HG02870 (cell line): ENCODE measurements at regions not wholly inside any gene's neighbourhood (a gene's known extent, or its start where the extent isn't known, plus 50 kb on each side); places are given as distances from the start of the nearest gene placed in this dataset.

Experiments used
- ATAC-seq: cut with Tn5 transposase; IDR thresholded peaks from one replicate; pipeline ENCODE4 v1.9.1; 2021; ENCODE audit warnings: mild to moderate bottlenecking, moderate library complexity; ENCODE audit not compliant: unreplicated experiment

DNA sequence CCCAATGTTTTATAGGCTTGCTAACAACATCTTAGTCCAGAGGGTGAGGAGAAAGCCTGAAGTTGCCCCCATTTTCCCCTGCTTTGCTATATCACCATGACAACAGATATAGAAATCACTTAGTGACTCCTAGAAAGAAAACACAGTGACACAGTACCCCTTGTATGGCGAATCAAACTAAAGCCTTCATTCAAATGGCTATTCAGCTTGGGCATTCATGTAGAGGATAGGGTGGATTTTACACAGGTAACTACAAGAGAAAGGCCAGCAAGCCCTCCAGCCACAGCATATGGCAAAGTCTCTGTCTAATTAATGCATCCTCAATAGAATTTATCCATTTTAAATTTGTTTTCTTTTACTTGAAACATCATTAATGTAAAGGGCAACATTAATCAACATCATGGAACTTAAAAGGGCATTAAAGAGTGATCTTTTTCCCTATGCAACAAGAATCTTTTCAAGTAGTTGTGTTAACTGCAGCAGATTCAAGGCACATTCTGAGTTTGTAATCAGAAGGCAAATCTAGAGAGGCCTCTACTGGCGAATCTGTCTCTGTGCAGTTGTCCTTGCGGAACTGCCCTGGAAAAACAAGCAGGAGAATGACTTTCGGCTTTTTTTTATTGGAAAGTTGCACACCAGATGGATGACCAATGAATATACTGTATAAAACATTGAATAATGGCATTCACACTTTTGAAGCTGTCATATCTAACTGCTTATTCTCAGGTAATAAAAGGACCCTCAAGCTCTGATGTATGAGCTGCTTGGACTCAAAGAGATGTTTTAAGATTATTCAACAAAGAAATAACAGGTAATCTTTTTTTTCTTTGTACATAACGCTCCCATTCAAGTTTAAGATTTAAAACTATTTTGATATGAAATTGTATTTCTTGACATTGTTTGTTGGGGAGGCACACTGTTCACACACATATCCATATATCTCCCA is 621.7 kb upstream of the AGTR1 start:
- no peak for ATAC-seq

DNA sequence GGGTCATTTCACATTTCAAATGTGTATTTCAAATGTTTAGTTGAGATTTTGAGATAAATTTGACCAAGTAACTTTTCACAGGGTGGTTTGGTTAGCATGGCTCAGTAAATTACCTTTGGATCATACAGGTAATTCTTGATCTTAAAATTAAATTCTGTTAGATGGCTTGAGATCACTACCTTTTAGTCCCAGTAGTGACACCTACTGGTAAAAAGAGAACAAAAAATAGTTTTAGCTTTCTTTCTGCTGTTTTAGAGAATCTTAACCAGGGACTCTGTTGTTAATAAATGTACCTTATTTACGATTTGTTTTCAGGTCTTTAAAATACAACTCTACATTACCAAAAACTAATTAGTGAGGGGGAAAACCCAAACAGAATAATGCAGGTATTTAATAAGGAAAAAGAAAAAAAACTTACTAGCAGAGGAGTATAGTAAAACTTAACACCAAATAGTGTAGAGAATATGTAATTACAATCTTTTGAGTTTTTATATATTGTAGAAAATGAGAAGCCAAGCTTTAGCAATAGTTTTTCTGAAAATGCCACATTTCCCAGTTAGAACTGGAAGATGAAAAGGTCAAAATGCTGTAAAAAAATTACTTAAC is 620.3 kb upstream of the AGTR1 start:
- ATAC-seq: no peak

DNA sequence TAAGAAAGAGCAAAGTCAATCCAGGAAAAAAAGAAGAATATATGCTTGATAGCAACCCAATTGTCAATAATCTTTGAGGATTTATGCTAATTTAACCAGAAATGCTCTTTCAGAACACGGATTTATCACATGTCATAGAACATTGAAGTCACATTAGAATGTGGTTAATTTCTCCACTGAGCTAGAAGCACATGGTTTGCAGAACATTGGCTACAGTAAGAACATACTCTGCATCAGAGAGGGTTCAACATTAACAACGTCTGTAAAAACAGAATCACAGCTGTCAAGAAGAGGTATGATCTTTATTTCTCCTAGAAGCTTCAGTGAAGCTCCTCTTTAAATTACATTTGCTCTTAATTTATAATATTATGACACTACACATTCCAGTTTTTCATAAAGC is 619.7 kb upstream of the AGTR1 start:
- no peak for ATAC-seq

DNA sequence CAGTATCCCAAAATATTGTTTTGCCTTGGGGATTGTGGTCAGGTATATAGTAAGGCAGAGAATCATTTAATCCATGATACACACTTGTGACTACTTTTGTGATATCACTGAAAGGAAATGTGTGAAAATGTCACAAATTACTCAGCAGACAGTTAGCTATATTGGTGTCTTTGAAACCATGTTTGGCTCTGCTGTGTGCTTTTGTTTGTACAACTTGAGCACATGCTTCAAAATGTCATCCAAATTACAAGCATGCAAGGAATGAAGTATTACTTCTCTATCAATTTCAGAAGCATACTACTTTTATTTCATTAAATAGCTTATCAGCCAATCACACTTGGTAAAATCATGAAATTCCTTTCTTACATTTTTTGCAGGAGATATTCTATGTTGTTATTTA is 619.0 kb upstream of the AGTR1 start:
- ATAC-seq: no peak

DNA sequence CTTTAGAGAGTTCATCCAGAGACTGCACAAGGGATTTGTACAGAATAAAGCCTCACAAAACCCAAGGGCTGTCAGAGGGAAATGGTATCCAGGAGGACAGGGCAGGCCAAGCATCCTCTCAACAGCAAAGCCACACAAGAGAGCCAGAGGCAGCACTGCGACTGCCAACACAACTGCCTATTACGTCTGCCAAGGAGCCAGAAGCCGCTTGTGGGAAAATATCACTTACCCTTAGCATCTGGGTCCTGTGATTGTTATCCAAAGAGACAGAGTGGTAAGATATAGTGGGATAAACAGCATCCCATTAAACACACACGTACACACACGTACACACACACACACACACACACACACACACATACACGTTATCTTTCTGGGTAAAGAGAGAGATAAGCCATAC is 618.3 kb upstream of the AGTR1 start:
- no peak for ATAC-seq

DNA sequence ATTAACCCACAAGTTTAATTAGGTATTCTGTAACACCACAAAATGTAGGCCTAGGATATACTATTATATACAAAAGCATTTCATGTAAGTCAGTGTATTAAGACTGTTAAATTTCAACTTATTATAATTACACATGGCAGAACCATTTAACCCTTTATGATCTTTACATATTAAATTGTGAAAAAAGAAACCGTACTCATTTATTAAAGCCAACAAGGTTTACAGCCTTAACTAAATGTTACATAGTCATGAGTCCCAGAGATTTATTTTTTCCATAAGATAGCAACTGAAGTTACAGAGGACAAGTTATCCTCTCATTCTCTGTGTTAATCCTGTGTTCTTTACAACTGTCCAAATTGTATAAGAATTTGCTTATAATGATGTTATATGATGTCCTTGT is 615.8 kb upstream of the AGTR1 start:
- ATAC-seq: no peak

DNA sequence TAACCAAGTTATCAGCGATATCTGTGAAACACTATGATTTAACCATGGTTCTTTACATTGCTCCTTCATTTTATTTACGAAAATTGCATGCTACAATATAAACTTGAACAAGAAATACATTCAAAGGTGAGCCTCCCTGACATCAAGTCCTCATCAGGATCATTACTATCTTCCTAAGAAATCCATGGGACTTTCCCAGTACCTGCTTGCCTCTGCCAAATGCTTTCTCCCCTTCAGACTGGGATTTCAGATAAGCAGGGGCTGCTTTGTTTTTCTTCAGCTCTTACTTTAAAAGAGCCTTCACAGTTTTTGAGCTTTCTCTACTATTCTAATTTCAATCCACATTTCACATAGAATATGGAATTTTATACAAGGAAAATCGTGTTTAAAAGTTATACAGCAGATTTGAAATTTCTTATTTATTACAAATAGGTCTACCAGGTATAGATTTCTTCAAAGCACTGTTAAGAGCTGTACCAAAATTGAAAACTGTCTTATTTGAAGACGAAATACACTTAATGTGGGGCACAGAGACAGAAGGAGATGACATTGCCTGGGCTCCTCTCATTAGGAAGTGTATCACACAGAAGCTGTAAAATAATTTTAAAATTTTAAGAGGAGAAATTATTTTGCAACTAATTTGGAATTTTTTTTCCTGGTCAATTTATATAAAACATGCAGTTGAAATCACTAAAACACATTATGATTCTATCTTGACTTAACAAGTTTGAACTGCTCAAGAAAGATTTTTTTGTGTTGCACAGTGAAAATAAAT is 615.0 kb upstream of the AGTR1 start:
- no peak for ATAC-seq

DNA sequence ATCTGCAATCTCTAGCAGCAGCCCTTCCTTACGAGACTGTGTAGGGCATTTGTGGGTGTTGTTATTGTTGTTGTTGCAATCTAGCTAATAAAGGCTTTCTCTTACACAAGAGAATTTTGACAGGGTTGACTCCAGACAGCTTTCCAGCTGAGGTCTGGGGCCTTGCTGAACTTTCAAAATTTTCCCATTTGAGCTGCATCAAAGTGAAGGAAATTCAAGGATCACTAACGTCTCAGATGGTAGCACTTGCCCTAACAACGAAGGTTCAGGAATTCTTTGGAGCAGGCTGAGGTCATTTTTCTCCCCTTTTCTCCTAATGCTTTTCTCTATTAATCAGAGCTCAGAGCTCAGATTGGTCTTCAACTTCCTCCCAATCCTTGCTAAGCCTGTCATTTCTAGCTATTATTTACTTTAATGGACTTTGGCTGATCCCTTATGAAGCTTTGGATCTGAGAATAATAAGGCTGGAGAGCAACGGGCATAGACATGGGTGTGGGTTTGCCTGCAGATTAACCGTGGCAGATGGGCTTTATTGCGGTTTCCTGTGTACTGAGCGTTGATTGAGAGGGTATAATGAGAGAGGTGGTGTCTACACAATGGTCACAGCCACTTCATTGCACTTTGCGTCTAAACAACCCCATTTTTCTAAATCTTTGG is 614.0 kb upstream of the AGTR1 start:
- no peak for ATAC-seq

DNA sequence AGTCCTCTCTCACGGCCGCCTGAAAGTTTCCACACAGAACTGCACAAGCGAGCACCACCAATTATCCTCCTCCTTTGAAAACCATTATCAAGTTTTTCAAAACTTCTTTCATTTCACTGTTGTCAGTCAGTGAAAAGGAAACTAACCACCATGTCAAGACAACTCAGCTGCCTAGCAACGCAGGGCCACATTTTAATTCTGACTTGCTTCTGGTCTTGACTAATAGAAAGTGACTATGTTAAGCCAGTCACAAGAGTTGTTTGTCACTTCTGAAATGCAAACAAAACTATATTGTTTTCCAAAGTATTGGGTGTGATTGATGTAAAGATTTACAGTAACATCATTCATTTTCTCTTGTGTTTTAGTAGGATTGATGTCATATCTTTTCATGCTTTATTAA is 612.8 kb upstream of the AGTR1 start:
- peak; percentile 90 for ATAC-seq

DNA sequence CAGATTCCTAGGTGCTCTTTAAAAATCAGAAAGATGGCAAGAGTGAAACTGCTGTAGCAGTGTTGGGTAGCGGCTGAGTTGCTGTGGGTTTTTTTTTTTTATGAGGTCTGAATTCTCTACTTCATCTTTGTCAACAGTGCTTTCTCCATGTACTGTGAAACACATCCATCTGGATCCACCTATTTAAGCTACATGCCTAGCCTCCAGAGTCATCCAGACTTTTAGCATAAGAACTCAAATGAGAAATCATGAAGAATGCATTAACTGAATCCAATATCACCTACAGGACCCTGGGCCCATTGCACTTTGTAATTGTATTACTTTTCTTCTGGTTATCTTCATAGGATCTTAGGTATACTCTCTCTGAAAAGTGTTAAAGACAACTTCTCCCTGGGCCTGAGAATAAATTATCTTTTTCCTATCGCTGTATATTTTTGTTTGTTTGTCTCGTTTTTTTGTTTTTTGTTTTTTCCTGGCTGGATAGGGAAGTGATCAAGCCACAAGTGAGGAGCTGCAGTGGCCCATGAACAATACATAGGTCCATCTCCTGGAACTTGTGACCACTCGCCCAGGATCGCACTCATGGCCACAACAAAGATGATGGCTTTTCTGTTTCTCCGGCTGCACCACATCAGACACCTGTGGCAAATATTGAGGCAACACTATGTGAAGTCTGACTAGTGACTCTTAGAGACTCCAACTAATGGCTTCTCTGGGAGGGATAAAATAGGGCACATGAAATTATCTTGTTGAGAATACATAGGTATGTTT is 609.9 kb upstream of the AGTR1 start:
- ATAC-seq: no peak

DNA sequence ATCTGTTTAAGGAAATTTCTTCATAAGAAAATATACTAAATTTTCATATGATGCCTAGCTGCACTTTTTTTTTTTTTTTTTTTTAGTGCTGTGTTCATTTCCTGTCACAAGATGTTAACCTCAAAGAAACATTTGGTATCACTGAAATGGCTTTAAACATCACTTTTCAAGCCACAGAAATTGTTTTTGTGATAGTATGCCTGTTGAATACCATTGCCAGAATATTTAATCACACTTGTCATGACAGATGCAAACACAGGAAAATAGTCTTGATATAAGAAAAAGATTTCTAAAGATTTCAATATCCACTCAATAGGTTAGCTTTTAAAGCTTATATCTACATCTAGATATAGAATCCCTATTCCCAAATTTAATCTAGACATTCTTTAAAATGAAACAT is 608.5 kb upstream of the AGTR1 start:
- ATAC-seq: no peak

DNA sequence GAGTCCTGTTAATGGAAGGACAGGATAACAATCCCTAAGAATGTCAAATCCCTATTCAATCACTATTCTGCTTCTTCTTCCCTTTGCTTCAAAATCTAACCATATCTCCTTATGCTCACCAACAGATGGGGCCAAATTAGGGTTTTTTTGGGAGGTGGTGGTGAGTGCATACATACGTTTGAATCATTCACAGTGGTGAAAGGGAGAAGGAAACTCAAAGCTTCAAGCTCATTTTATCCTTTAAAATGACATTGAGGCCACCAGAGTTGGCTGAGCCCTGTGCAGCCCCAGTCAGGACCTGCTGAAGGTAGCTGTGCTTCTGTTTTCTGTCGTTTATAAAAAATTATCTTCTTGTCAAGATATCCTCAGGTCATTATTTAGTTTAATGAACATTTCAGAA is 607.5 kb upstream of the AGTR1 start:
- no peak for ATAC-seq

DNA sequence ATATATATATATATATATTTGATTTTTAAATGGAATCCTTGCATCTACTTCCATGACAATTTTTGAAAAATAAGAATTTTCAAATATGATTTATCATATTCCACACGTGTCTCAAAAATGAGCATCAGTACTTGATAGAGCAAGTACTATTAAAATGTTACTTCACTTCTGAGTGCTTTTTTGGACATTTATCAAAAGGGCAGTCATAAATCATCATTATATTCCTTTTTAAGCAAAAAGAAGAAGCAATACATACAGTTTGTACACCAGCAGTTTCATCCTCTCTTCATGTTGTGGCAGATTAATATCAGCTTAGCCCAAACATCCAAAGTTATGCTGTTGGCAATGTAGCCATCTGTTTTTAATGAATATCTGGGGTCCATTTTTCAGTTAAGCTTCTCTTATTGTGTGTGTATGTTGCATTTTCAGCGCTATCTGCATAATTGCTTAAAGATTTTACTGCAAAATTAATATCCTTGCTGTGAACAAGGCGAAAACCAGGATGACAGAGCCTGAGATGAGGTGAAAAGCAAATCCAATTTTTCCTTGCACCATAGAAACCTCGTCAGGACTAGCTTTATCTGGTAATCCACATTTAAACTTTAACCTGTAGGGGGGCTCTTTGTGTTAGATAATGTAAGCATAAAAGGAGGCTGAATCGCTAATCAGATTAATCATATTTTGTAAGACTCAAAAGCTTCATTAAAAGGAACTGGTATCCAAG is 604.9 kb upstream of the AGTR1 start:
- no peak for ATAC-seq

DNA sequence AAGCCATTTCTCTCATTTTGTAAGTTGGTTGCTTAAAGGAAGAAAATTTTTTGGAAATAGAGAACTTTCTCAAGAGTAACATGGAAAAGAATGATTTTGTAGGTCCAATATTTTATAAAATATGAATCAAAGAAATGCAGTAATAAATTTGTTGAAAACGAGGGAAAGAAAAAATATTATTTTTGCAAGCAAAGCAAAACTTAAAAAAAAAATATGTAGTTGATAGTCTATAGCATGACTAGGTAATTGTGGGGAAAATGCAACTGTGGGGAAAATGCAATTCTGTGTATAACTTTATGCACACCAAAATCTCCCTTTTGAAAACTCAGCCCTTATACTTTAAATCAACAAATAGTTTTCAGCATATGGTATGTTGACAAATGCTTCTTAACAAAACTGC is 604.0 kb upstream of the AGTR1 start:
- no peak for ATAC-seq

DNA sequence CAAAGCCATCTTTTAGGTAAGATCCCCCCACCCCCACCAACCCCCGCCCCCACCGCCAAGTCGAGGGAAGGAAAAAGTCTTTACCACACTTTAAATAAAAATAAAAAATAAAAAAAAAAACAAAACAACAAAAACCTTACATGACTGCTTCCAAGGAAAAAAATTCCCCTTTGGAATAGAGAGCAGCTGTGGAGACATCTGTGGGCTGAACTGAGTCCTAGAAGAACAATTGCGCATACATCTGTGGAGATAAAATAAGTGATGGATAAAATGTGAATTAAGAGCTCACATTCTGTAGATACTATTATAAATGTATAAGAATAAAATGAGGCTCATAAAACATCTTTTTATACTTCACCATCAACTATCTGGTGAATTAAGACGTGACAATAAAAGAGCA is 601.7 kb upstream of the AGTR1 start:
- ATAC-seq: no peak

DNA sequence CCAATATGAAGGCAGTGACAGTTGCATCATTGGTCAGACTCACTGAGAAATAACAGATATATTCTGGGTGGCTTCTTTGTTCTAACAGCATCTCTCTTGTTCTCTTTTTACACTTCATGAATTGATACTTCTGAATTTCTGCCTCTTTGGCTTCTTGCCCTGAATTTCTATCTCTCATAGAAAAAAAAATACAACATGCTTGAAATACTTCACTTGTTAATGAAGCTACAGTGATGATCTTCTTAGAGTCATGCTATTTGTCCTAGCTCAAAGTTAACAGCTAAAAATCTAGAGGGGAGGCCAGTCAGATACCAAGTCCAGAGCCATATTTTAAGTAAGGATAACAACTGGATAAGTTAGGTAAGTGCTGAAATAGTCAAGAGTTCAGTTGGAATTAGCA is 597.2 kb upstream of the AGTR1 start:
- ATAC-seq: no peak

DNA sequence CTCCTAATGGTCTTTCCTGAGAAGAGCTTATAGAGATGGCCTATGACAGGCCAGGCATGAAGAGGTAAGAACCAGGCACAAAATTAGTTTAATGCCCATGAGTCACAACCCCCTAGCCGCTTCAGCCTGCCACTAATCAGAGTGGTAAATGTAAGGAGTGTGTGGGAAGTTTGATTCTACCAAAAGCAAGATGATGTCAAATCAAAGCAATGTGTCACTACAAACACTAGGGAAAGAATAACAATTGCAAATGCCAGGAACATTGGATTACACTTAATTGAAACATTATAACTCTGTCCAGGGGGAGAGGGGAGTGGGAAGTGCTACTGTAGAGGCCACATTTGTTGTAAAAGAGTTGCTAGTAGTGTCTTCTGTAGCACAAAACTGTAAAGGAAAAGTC is 596.6 kb upstream of the AGTR1 start:
- ATAC-seq: no peak

DNA sequence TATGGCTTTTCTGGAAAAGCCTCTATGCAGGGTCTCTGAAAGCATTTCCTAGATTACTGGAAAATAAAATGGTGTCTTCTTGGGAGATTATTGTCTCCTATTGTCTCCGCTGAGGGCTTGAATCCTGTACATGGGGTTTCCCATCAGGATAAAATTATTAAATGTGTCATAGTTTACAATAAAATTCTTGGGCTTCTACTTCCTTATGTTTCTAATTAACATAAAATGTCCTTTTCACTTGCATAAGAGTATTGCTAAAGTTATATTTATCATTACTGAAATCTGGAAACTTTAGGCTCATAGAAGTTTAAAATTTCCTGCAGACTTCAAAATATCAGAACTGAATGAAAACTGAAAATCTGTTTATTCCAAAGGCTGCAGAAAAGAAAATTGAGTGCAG is 595.5 kb upstream of the AGTR1 start:
- ATAC-seq: no peak

DNA sequence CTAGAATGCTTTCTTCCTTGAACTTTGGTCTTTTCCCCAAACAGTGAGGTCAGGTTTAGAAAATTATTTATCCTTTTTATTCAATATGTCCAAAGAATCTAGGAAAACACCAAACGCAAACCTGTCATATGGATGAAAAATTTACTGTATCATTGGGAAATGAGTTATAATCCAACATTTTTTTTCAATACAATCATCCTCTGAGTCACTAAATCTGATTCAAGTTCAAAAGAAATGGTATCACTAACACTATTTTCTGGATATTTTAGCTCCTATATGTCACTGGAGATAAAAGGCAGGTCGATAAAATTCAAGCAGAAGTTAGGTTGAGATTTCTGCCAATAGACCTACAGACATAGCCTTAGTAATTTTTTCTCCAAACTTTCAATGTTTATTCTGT is 591.6 kb upstream of the AGTR1 start:
- ATAC-seq: no peak

DNA sequence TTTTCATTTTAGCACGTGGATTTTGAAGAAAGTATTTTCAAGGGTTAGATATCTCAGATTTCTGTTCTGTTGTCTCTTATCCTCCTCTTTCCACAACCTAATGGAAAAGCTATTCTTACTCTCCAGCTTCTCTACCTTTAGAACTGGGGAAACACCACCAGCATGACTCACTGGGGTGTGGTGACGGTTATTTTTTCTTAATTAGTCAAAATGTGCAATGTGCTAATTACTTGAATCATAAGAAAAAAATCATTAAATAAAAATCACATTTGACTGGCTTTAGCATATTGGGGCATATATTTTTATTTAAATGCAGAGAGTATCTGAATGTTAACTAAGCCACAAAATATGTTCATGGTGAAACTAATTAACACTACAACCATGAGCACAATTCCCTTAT is 570.7 kb upstream of the AGTR1 start:
- no peak for ATAC-seq
